Neural cell (in vitro differentiated cells): ENCODE measurements at regions not wholly inside any gene's neighbourhood (a gene's known extent, or its start where the extent isn't known, plus 50 kb on each side); places are given as distances from the start of the nearest gene placed in this dataset.

Experiments used
- CTCF ChIP-seq: fragments of 450-650 bp; IDR thresholded peaks from 2 replicates; pipeline ENCODE4 v1.5.1; 2014; ENCODE audit warnings: antibody characterized with exemption, mild to moderate bottlenecking, moderate library complexity; ENCODE audit not compliant: poor library complexity, severe bottlenecking
- EP300 ChIP-seq: fragments of 450-650 bp; conservative IDR thresholded peaks from 2 replicates; pipeline ENCODE4 v1.6.1; 2014; ENCODE audit warnings: antibody characterized with exemption, mild to moderate bottlenecking, moderate library complexity; ENCODE audit not compliant: poor library complexity, severe bottlenecking
- POLR2AphosphoS5 ChIP-seq: IDR thresholded peaks from 2 replicates; pipeline ENCODE4 v1.6.1; 2012

GRCh38 chr2:145818890-145819504 is 1299.1 kb upstream of the ZEB2 start:
- TF ChIP-seq CTCF (no peak), POLR2AphosphoS5 (no peak), EP300 (no peak)
